HUES64 (cell line): ENCODE measurements at regions not wholly inside any gene's neighbourhood (a gene's known extent, or its start where the extent isn't known, plus 50 kb on each side); places are given as distances from the start of the nearest gene placed in this dataset.

Experiments used
- H3K27ac ChIP-seq: 2 replicates; pipeline ENCODE4 v1.7.0; 2013; ENCODE audit warnings: low read depth, low read length, inconsistent platforms
- H3K27me3 ChIP-seq: 2 replicates; pipeline ENCODE4 v1.6.1; 2013; ENCODE audit warnings: mild to moderate bottlenecking, low read length; ENCODE audit not compliant: insufficient read depth
- H3K36me3 ChIP-seq: 2 replicates; pipeline ENCODE4 v1.6.1; 2013; ENCODE audit warnings: mild to moderate bottlenecking, low read length; ENCODE audit not compliant: insufficient read depth
- H3K4me1 ChIP-seq: 2 replicates; pipeline ENCODE4 v1.6.1; 2013; ENCODE audit warnings: mild to moderate bottlenecking, low read length, moderate library complexity; ENCODE audit not compliant: insufficient read depth
- H3K4me3 ChIP-seq: 2 replicates; pipeline ENCODE4 v1.5.1; 2013; ENCODE audit warnings: mild to moderate bottlenecking, low read length, moderate library complexity
- H3K9ac ChIP-seq: 2 replicates; pipeline ENCODE4 v1.6.1; 2013; ENCODE audit warnings: mild to moderate bottlenecking, low read depth, low read length
- H3K9me3 ChIP-seq: 2 replicates; pipeline ENCODE4 v1.6.1; 2013; ENCODE audit warnings: low read depth, low read length; ENCODE audit not compliant: insufficient read depth
- WGBS: fragments of 150-250, 120-280 bp; methylation state at CpG from one replicate; pipeline ENCODE4 v1.1.7; 2013; ENCODE audit warnings: missing lambda C conversion rate; 5-methylcytosine and 5-hydroxymethylcytosine counted together

- no peaks in the 10 kb centered on the region for H3K27me3 ChIP-seq
- H3K9me3 ChIP-seq, result no peaks in the 10 kb centered on the region
- WGBS, result 100% methylated on average over 1 of the region's 2 CpGs
- H3K4me3 ChIP-seq, result no peak overlapping the region
- H3K27ac ChIP-seq, result no peak overlapping the region
- no peak overlapping the region for H3K9ac ChIP-seq
- no peaks in the 10 kb centered on the region for H3K4me1 ChIP-seq
- H3K36me3 ChIP-seq, result no peaks in the 10 kb centered on the region
Measured at GRCh38 chr2:34995196-34995595, 1360.4 kb upstream of the CRIM1 start.

- WGBS, result 95% methylated on average over 24 of the region's 24 CpGs
- Histone ChIP-seq H3K9ac (no peak overlapping the region), H3K4me1 (no peaks in the 10 kb centered on the region), H3K9me3 (no peaks in the 10 kb centered on the region), H3K36me3 (no peaks in the 10 kb centered on the region), H3K27me3 (no peaks in the 10 kb centered on the region), H3K27ac (no peak overlapping the region), H3K4me3 (no peak overlapping the region)
Measured at GRCh38 chr2:34991508-34992274, 1363.9 kb upstream of the CRIM1 start.

GRCh38 chr2:34985474-34985873, 1370.1 kb upstream of the CRIM1 start:
- no peaks in the 10 kb centered on the region for H3K9me3 ChIP-seq
- H3K36me3 ChIP-seq, result no peaks in the 10 kb centered on the region
- H3K4me3 ChIP-seq, result no peak overlapping the region
- no peaks in the 10 kb centered on the region for H3K4me1 ChIP-seq
- no peak overlapping the region for H3K9ac ChIP-seq
- H3K27ac ChIP-seq, result no peak overlapping the region
- no peaks in the 10 kb centered on the region for H3K27me3 ChIP-seq

GRCh38 chr2:34980689-34981088, 1374.9 kb upstream of the CRIM1 start:
- Histone ChIP-seq H3K36me3 (no peaks in the 10 kb centered on the region), H3K27me3 (no peaks in the 10 kb centered on the region), H3K9me3 (no peaks in the 10 kb centered on the region), H3K4me1 (no peaks in the 10 kb centered on the region), H3K4me3 (no peak overlapping the region), H3K27ac (no peak overlapping the region), H3K9ac (no peak overlapping the region)
- 90% methylated on average over 1 of the region's 1 CpG for WGBS

- no peak overlapping the region for H3K9ac ChIP-seq
- H3K36me3 ChIP-seq, result no peaks in the 10 kb centered on the region
- no peak overlapping the region for H3K27ac ChIP-seq
- H3K27me3 ChIP-seq, result no peaks in the 10 kb centered on the region
- no peaks in the 10 kb centered on the region for H3K4me1 ChIP-seq
- WGBS, result 96% methylated on average over 8 of the region's 8 CpGs
- H3K4me3 ChIP-seq, result no peak overlapping the region
- no peaks in the 10 kb centered on the region for H3K9me3 ChIP-seq
Measured at GRCh38 chr2:34979148-34979547, 1376.4 kb upstream of the CRIM1 start.

- Histone ChIP-seq H3K4me3 (no peak overlapping the region), H3K36me3 (no peaks in the 10 kb centered on the region), H3K4me1 (peaks cover 9% of the 10 kb centered on the region), H3K9ac (no peak overlapping the region), H3K27me3 (no peaks in the 10 kb centered on the region), H3K27ac (no peak overlapping the region), H3K9me3 (no peaks in the 10 kb centered on the region)
- WGBS, result 95% methylated on average over 3 of the region's 3 CpGs
Measured at GRCh38 chr2:34961822-34962221, 1362.7 kb upstream of the FAM98A start.

GRCh38 chr2:34954758-34955157, 1355.7 kb upstream of the FAM98A start:
- Histone ChIP-seq H3K9me3 (no peaks in the 10 kb centered on the region), H3K4me3 (no peak overlapping the region), H3K36me3 (no peaks in the 10 kb centered on the region), H3K4me1 (peaks cover 2% of the 10 kb centered on the region; the same call in 1 of the 2 replicates), H3K27me3 (no peaks in the 10 kb centered on the region), H3K9ac (no peak overlapping the region), H3K27ac (no peak overlapping the region)

- Histone ChIP-seq H3K4me1 (peaks cover 6% of the 10 kb centered on the region; the same call in 1 of the 2 replicates), H3K36me3 (no peaks in the 10 kb centered on the region), H3K27ac (no peak overlapping the region), H3K4me3 (no peak overlapping the region), H3K9ac (no peak overlapping the region), H3K27me3 (no peaks in the 10 kb centered on the region), H3K9me3 (peaks cover 3% of the 10 kb centered on the region; the same call in 1 of the 2 replicates)
- WGBS, result 76% methylated on average over 2 of the region's 6 CpGs
Measured at GRCh38 chr2:34950797-34951196, 1351.7 kb upstream of the FAM98A start.

GRCh38 chr2:34949316-34949715, 1350.2 kb upstream of the FAM98A start:
- Histone ChIP-seq H3K27me3 (no peaks in the 10 kb centered on the region), H3K9me3 (peaks cover 3% of the 10 kb centered on the region; the same call in 1 of the 2 replicates), H3K27ac (no peak overlapping the region; the same call in 1 of the 2 replicates), H3K4me1 (peaks cover 6% of the 10 kb centered on the region; the same call in 1 of the 2 replicates), H3K4me3 (no peak overlapping the region), H3K36me3 (no peaks in the 10 kb centered on the region), H3K9ac (no peak overlapping the region)
- WGBS, result no CpG with 5 or more reads among the region's 1 CpG

- Histone ChIP-seq H3K4me3 (no peak overlapping the region), H3K9ac (no peak overlapping the region), H3K36me3 (no peaks in the 10 kb centered on the region), H3K4me1 (no peaks in the 10 kb centered on the region), H3K27me3 (no peaks in the 10 kb centered on the region), H3K9me3 (no peaks in the 10 kb centered on the region), H3K27ac (no peak overlapping the region)
- WGBS, result 92% methylated on average over 7 of the region's 7 CpGs
Measured at GRCh38 chr2:34936089-34936488, 1337.0 kb upstream of the FAM98A start.

- no peak overlapping the region for H3K27ac ChIP-seq
- H3K27me3 ChIP-seq, result no peaks in the 10 kb centered on the region
- WGBS, result no CpG with 5 or more reads among the region's 2 CpGs
- H3K4me3 ChIP-seq, result no peak overlapping the region
- H3K9ac ChIP-seq, result no peak overlapping the region
- no peaks in the 10 kb centered on the region for H3K36me3 ChIP-seq
- H3K9me3 ChIP-seq, result no peaks in the 10 kb centered on the region; the same call in 1 of the 2 replicates
- H3K4me1 ChIP-seq, result no peaks in the 10 kb centered on the region
Measured at GRCh38 chr2:34912084-34912483, 1313.0 kb upstream of the FAM98A start.
